SK-N-SH (cell line): ENCODE measurements at regions not wholly inside any gene's neighbourhood (a gene's known extent, or its start where the extent isn't known, plus 50 kb on each side); places are given as distances from the start of the nearest gene placed in this dataset.

ENCODE experiments used
- CTCF ChIA-PET: fragments of 300-600, 350-600 bp; formaldehyde crosslinking; extraction: SDS; loops from one replicate; lab custom pipeline; 2021; lab: Yijun Ruan, JAX
- POLR2A ChIA-PET: fragments of 350-600 bp; sonication (Branson Sonifier 250); formaldehyde crosslinking; extraction: SDS; loops from one replicate; lab custom pipeline; 2020; ENCODE audit warnings: antibody characterized with exemption, inconsistent platforms; lab: Yijun Ruan, JAX
- DNase-seq: peaks from one replicate; pipeline ENCODE4 v3.0.0; 2012
- H2AFZ ChIP-seq: fragments of 200-600 bp; sonication (generic); 2 replicates; pipeline ENCODE4 v1.8.1; 2016; ENCODE audit warnings: antibody characterized with exemption, mild to moderate bottlenecking, low read depth
- H3F3A ChIP-seq: fragments of 200-600 bp; sonication (generic); replicated peaks from 2 replicates; pipeline ENCODE3; 2016; ENCODE audit warnings: antibody characterized with exemption, mild to moderate bottlenecking; ENCODE audit not compliant: insufficient read depth
- H3K27ac ChIP-seq, 2 experiments: fragments of 200-500 bp in 1 of 2; fragments of 200-600 bp in 1 of 2; sonication (Bioruptor generic) in 1 of 2; sonication (generic), shearing (Covaris generic) in 1 of 2; 2 replicates each; pipeline versions ENCODE4 v1.5.1 to v1.6.1; 2014 to 2016; ENCODE audit warnings: low read depth in 2 of 2, inconsistent platforms in 1 of 2, low read length in 1 of 2, mild to moderate bottlenecking in 1 of 2, mixed read lengths in 1 of 2
- H3K27me3 ChIP-seq: fragments of 200-600 bp; sonication (generic), shearing (Covaris generic); 2 replicates; pipeline ENCODE4 v1.6.1; 2016; ENCODE audit warnings: mixed run types; ENCODE audit not compliant: insufficient read depth
- H3K36me3 ChIP-seq, 2 experiments: fragments of 200-500 bp in 1 of 2; fragments of 200-600 bp in 1 of 2; sonication (Bioruptor generic) in 1 of 2; sonication (generic) in 1 of 2; replicated peaks in 1 of 2; 2 replicates each; pipeline versions ENCODE3 to v1.5.1; 2014 to 2016; ENCODE audit warnings: low read length in 1 of 2, mild to moderate bottlenecking in 1 of 2; ENCODE audit not compliant: insufficient read depth in 2 of 2, control insufficient read depth in 1 of 2
- H3K4me1 ChIP-seq, 2 experiments: fragments of 200-500 bp in 1 of 2; fragments of 200-600 bp in 1 of 2; sonication (Bioruptor generic) in 1 of 2; sonication (generic), shearing (Covaris generic) in 1 of 2; 2 replicates each; pipeline versions ENCODE4 v1.5.1 to v1.6.1; 2014 to 2016; ENCODE audit warnings: low read depth in 1 of 2, low read length in 1 of 2, mixed run types in 1 of 2; ENCODE audit not compliant: insufficient read depth in 2 of 2, control insufficient read depth in 1 of 2
- H3K4me2 ChIP-seq: fragments of 200-600 bp; sonication (generic), shearing (Covaris generic); 2 replicates; pipeline ENCODE4 v1.6.1; 2017; ENCODE audit warnings: mixed run types
- H3K4me3 ChIP-seq, 2 experiments: fragments of 200-500 bp in 1 of 2; fragments of 200-600 bp in 1 of 2; sonication (Bioruptor generic) in 1 of 2; sonication (generic), shearing (Covaris generic) in 1 of 2; 2 replicates each; pipeline versions ENCODE4 v1.5.1 to v1.8.1; 2014 to 2016; ENCODE audit warnings: low read depth in 2 of 2, inconsistent platforms in 1 of 2, low read length in 1 of 2, mild to moderate bottlenecking in 1 of 2, mixed read lengths in 1 of 2, moderate library complexity in 1 of 2
- H3K79me2 ChIP-seq: fragments of 200-600 bp; sonication (generic); 2 replicates; pipeline ENCODE4 v1.8.1; 2017; ENCODE audit warnings: mild to moderate bottlenecking; ENCODE audit not compliant: insufficient read depth
- H3K9ac ChIP-seq: fragments of 200-600 bp; sonication (generic); 2 replicates; pipeline ENCODE4 v1.6.1; 2017; ENCODE audit warnings: mixed run types
- H3K9me2 ChIP-seq: fragments of 200-600 bp; sonication (generic); 2 replicates; pipeline ENCODE4 v1.6.1; 2017; ENCODE audit warnings: mixed run types
- H3K9me3 ChIP-seq: fragments of 200-600 bp; sonication (generic); 2 replicates; pipeline ENCODE4 v1.6.1; 2017; ENCODE audit warnings: mixed run types, mild to moderate bottlenecking, moderate library complexity
- H4K20me1 ChIP-seq: fragments of 200-600 bp; sonication (generic); 2 replicates; pipeline ENCODE4 v1.6.1; 2017; ENCODE audit warnings: mild to moderate bottlenecking, mixed run types; ENCODE audit not compliant: insufficient read depth
- CHD2 ChIP-seq: fragments of 150-350 bp; IDR thresholded peaks from 2 replicates; pipeline ENCODE4 v1.6.1; 2018; ENCODE audit warnings: low read length; ENCODE audit not compliant: partially characterized antibody
- EZH2phosphoT487 ChIP-seq: fragments of 200-600 bp; sonication (generic); IDR thresholded peaks from 2 replicates; pipeline ENCODE4 v1.6.1; 2017; ENCODE audit warnings: low read depth, mixed run types, mild to moderate bottlenecking, antibody characterized with exemption, moderate library complexity, borderline replicate concordance
- FOXM1 ChIP-seq: IDR thresholded peaks from 2 replicates; pipeline ENCODE4 v1.4.0; 2012; ENCODE audit warnings: low read depth, mild to moderate bottlenecking
- GABPA ChIP-seq: IDR thresholded peaks from 2 replicates; pipeline ENCODE4 v1.4.0; 2012; ENCODE audit warnings: low read depth, mild to moderate bottlenecking
- MXI1 ChIP-seq: IDR thresholded peaks from 2 replicates; pipeline ENCODE4 v1.6.1; 2012; ENCODE audit warnings: mild to moderate bottlenecking, low read depth, low read length, improper control_type of control experiment
- POLR2AphosphoS5 ChIP-seq: IDR thresholded peaks from 2 replicates; pipeline ENCODE4 v1.6.1; 2012; ENCODE audit warnings: low read depth, low read length
- RAD21 ChIP-seq: IDR thresholded peaks from 2 replicates; pipeline ENCODE4 v1.6.1; 2012; ENCODE audit warnings: mild to moderate bottlenecking, low read length
- RCOR1 ChIP-seq: fragments of 150-350 bp; IDR thresholded peaks from 2 replicates; pipeline ENCODE4 v1.6.1; 2017; ENCODE audit warnings: antibody characterized with exemption, low read length
- RXRA ChIP-seq: IDR thresholded peaks from 2 replicates; pipeline ENCODE4 v1.4.0; 2012; ENCODE audit warnings: low read depth, mild to moderate bottlenecking, borderline replicate concordance
- SIN3A ChIP-seq: IDR thresholded peaks from 2 replicates; pipeline ENCODE4 v1.6.1; 2012; ENCODE audit warnings: low read depth, mild to moderate bottlenecking, low read length, moderate library complexity, borderline replicate concordance
- SMC3 ChIP-seq: IDR thresholded peaks from 2 replicates; pipeline ENCODE4 v1.6.1; 2012; ENCODE audit warnings: low read depth, low read length, improper control_type of control experiment
- USF2 ChIP-seq: fragments of 150-350 bp; IDR thresholded peaks from 2 replicates; pipeline ENCODE4 v1.6.1; 2017; ENCODE audit warnings: antibody characterized with exemption, low read length, low read depth, borderline replicate concordance
- YY1 ChIP-seq: IDR thresholded peaks from 2 replicates; pipeline ENCODE4 v1.4.0; 2012; ENCODE audit warnings: low read depth, mild to moderate bottlenecking
- WGBS: methylation state at CpG from one replicate; pipeline ENCODE4 v1.1.6; 2017; ENCODE audit warnings: low lambda C conversion rate; 5-methylcytosine and 5-hydroxymethylcytosine counted together
- TF ChIP-seq, protein P1 (sequence below): IDR thresholded peaks from 2 replicates; pipeline ENCODE4; 2012

DNA sequence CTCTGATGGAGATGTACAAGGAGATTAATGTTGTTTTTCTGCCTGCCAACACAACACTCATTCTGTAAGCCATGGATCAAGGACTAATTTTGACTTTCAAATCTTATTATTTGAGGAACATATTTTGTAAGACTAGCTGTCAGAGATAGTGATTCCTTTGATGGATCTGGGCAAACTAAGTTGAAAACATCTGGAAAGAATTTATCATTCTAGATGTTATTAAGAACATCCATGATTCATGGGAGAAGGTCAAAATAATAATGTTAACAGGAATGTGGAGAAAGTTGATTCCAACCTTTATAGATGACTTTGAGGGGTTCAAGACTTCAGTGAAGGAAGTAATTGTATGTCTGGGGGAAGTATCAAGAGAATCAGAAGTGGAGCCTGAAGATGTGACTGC lies 196.8 kb downstream of the POSTN start:
- H4K20me1 ChIP-seq, result no peaks in the 10 kb centered on the region
- POLR2A ChIA-PET, result no interaction called here
- CTCF ChIA-PET, result no interaction called here
- H3K9me2 ChIP-seq, result no peaks in the 10 kb centered on the region
- TF ChIP-seq USF2 (no peak), RAD21 (no peak), POLR2AphosphoS5 (no peak), FOXM1 (no peak), GABPA (no peak), MXI1 (no peak), YY1 (no peak), SMC3 (no peak), CHD2 (no peak)
- TF ChIP-seq, protein P1, sequence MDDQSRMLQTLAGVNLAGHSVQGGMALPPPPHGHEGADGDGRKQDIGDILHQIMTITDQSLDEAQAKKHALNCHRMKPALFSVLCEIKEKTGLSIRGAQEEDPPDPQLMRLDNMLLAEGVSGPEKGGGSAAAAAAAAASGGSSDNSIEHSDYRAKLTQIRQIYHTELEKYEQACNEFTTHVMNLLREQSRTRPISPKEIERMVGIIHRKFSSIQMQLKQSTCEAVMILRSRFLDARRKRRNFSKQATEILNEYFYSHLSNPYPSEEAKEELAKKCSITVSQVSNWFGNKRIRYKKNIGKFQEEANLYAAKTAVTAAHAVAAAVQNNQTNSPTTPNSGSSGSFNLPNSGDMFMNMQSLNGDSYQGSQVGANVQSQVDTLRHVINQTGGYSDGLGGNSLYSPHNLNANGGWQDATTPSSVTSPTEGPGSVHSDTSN, result no peak
- peaks cover 8% of the 10 kb centered on the region; the same call in 1 of the 2 replicates for H3K9me3 ChIP-seq
- H3F3A ChIP-seq, result no peaks in the 10 kb centered on the region
- H3K4me1 ChIP-seq, result no peaks in the 10 kb centered on the region
- no peak overlapping the region for H3K4me3 ChIP-seq
- no peak overlapping the region for H2AFZ ChIP-seq
- DNase-seq, result no peak
- H3K4me2 ChIP-seq, result no peak overlapping the region
- H3K27ac ChIP-seq, result no peak overlapping the region
- no peak overlapping the region for H3K9ac ChIP-seq
- no peaks in the 10 kb centered on the region for H3K36me3 ChIP-seq
- no peaks in the 10 kb centered on the region for H3K27me3 ChIP-seq
- H3K79me2 ChIP-seq, result no peaks in the 10 kb centered on the region

GRCh38 chr13:37397535-37397934 lies 201.0 kb downstream of the POSTN start:
- no peak overlapping the region for H3K4me3 ChIP-seq
- 36% methylated on average over 3 of the region's 3 CpGs for WGBS
- POLR2A ChIA-PET, result no interaction called here
- H3K9me3 ChIP-seq, result peaks cover 8% of the 10 kb centered on the region; the same call in 1 of the 2 replicates
- TF ChIP-seq RCOR1, result no peak
- no peak for TF ChIP-seq SIN3A
- TF ChIP-seq POLR2AphosphoS5, result no peak
- TF ChIP-seq RAD21, result no peak
- TF ChIP-seq EZH2phosphoT487, result no peak
- TF ChIP-seq RXRA, result no peak
- no peak for DNase-seq
- no peaks in the 10 kb centered on the region for H4K20me1 ChIP-seq
- no peaks in the 10 kb centered on the region for H3K4me1 ChIP-seq
- CTCF ChIA-PET, result no interaction called here
- H2AFZ ChIP-seq, result no peak overlapping the region
- H3F3A ChIP-seq, result no peaks in the 10 kb centered on the region
- H3K36me3 ChIP-seq, result no peaks in the 10 kb centered on the region
- no peak overlapping the region for H3K9ac ChIP-seq
- no peaks in the 10 kb centered on the region for H3K9me2 ChIP-seq
- H3K27ac ChIP-seq, result no peak overlapping the region
- no peaks in the 10 kb centered on the region for H3K27me3 ChIP-seq
- no peak overlapping the region for H3K4me2 ChIP-seq
- H3K79me2 ChIP-seq, result no peaks in the 10 kb centered on the region
